Suprapubic skin (tissue), 4 donors: ENCODE measurements at regions not wholly inside any gene's neighbourhood (a gene's known extent, or its start where the extent isn't known, plus 50 kb on each side); places are given as distances from the start of the nearest gene placed in this dataset.

Source experiments
- DNase-seq, 2 donors: peaks; one replicate each; pipeline ENCODE4 v3.0.0-alpha.2; 2019; ENCODE audit warnings: low spot score in 2 of 2
- H3K27ac ChIP-seq: fragments of 200-600 bp; sonication (generic); one replicate; pipeline ENCODE4 v1.5.1; 2019
- H3K27me3 ChIP-seq: fragments of 200-600 bp; sonication (generic); one replicate; pipeline ENCODE4 v1.5.1; 2019
- H3K36me3 ChIP-seq: fragments of 200-600 bp; sonication (generic); one replicate; pipeline ENCODE4 v1.5.1; 2019
- H3K4me1 ChIP-seq: fragments of 200-600 bp; sonication (generic); one replicate; pipeline ENCODE4 v1.5.1; 2019
- H3K4me3 ChIP-seq: fragments of 200-600 bp; sonication (generic); one replicate; pipeline ENCODE4 v1.5.1; 2019; ENCODE audit warnings: mild to moderate bottlenecking
- H3K9me3 ChIP-seq: fragments of 200-600 bp; sonication (generic); one replicate; pipeline ENCODE4 v1.5.1; 2019
- EP300 ChIP-seq: sonication (generic); formaldehyde crosslinking; IDR thresholded peaks from one replicate; pipeline ENCODE4 v1.6.1; 2017; ENCODE audit warnings: antibody characterized with exemption
- POLR2A ChIP-seq, 2 donors: fragments of 450-650 bp; IDR thresholded peaks; one replicate each; pipeline ENCODE4 v1.6.1; 2017; ENCODE audit warnings: antibody characterized with exemption in 2 of 2, mild to moderate bottlenecking in 2 of 2, moderate library complexity in 2 of 2
- POLR2AphosphoS5 ChIP-seq, 3 donors: sonication (generic); formaldehyde crosslinking; IDR thresholded peaks; one replicate each; pipeline ENCODE4 v1.6.1; 2017; ENCODE audit warnings: antibody characterized with exemption in 3 of 3
- WGBS: methylation state at CpG from one replicate; pipeline ENCODE4 v1.1.5; 2018; 5-methylcytosine and 5-hydroxymethylcytosine counted together
- TF ChIP-seq, protein P1 (sequence below), 2 donors: fragments of 200-600 bp in 1 of 2; fragments of 450-650 bp in 1 of 2; sonication (generic) in 1 of 2; IDR thresholded peaks; one replicate each; pipeline ENCODE4 v1.5.1; 2016 to 2019; ENCODE audit warnings: antibody characterized with exemption in 2 of 2, mild to moderate bottlenecking in 1 of 2, moderate library complexity in 1 of 2

DNA sequence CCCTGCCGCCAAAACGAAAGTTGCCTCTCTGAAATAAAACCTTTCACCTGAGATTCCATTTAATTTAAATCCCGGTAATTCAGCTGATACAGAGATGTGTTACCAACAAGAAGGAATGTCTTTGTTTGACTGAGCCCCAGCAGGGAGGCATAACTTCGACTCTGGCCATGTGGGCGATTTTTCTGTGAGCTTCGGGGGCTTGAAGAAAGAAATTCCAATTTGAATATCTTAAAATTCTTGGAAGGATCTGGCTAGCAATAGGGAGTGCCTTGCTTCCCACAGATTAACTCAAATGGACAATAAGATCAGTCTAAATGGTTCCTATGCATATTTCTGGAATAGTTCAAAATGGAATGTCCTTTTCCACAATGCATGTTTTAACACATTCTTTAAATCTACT is 252.5 kb upstream of the TMPO start:
- WGBS, result 74% methylated on average over 6 of the region's 6 CpGs
- Histone ChIP-seq H3K27ac (no peak overlapping the region), H3K4me1 (no peaks in the 10 kb centered on the region), H3K27me3 (no peaks in the 10 kb centered on the region), H3K9me3 (no peaks in the 10 kb centered on the region), H3K4me3 (no peak overlapping the region), H3K36me3 (no peaks in the 10 kb centered on the region)
- TF ChIP-seq POLR2AphosphoS5 (IDR thresholded peaks at IDR 0.05), result no peak
- no peak for TF ChIP-seq EP300
- TF ChIP-seq, protein P1, sequence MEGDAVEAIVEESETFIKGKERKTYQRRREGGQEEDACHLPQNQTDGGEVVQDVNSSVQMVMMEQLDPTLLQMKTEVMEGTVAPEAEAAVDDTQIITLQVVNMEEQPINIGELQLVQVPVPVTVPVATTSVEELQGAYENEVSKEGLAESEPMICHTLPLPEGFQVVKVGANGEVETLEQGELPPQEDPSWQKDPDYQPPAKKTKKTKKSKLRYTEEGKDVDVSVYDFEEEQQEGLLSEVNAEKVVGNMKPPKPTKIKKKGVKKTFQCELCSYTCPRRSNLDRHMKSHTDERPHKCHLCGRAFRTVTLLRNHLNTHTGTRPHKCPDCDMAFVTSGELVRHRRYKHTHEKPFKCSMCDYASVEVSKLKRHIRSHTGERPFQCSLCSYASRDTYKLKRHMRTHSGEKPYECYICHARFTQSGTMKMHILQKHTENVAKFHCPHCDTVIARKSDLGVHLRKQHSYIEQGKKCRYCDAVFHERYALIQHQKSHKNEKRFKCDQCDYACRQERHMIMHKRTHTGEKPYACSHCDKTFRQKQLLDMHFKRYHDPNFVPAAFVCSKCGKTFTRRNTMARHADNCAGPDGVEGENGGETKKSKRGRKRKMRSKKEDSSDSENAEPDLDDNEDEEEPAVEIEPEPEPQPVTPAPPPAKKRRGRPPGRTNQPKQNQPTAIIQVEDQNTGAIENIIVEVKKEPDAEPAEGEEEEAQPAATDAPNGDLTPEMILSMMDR (IDR thresholded peaks at IDR 0.05), result no peak
- no peak for TF ChIP-seq POLR2A (IDR thresholded peaks at IDR 0.05)
- DNase-seq, result no peak

DNA sequence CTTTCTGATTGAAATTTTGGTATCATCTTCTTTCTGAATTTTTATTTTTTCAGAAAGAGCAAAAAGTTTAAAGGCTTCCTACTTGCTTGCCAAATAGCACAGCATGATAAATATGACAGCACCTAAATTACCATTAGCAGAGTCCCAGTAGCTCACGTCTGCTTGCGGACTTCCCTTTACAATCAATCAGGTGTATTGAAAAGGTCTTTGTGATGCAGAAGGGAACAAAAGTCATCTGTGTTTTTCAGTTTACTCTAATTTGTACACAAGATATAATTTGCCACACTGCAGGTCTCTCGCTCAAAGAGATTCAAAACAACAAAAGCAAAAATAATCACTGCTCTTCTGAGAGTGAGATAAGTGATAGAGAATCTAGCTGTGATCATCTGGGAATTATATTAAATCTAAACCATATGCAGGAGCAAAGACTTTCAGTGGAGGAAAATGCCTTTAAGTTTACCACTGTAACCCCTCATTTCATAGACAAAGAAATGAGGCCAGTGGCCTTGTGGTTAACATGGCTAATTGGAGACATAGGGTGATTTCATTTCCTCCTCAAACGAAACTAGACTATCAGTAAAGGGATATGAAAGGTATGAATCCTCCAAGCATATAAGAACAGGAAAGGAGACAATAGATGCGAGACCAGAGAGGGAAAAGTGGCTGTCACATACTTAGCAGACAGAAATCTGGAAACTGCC is 240.8 kb upstream of the TMPO start:
- Histone ChIP-seq H3K27me3 (no peaks in the 10 kb centered on the region), H3K4me3 (no peak overlapping the region), H3K9me3 (no peaks in the 10 kb centered on the region), H3K27ac (no peak overlapping the region), H3K36me3 (no peaks in the 10 kb centered on the region), H3K4me1 (no peaks in the 10 kb centered on the region)
- whole genome bisulfite sequencing, result 54% methylated on average over 5 of the region's 5 CpGs
- TF ChIP-seq POLR2AphosphoS5 (IDR thresholded peaks at IDR 0.05), result no peak
- TF ChIP-seq, protein P1 (IDR thresholded peaks at IDR 0.05), result no peak
- TF ChIP-seq EP300, result no peak
- no peak for TF ChIP-seq POLR2A (IDR thresholded peaks at IDR 0.05)
- no peak for DNase-seq

DNA sequence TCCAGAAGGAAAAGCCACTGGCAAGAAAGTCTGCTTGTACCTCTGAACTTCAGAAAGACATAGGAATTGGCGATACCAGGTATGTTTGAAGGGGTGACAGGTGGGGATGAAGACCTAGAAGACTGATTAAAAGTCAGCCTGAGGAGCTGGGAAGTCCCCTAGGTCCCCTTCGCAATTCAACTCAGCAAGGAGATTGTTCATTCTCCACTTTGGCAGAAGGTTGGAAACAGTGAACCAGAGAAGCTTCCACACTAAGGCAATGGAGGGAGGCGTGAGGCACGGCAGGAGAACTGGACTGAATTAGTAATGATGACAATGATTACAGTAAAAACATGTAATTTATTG is 240.3 kb upstream of the TMPO start:
- TF ChIP-seq POLR2AphosphoS5 (IDR thresholded peaks at IDR 0.05) (no peak), POLR2A (IDR thresholded peaks at IDR 0.05) (no peak), EP300 (no peak)
- TF ChIP-seq, protein P1 (IDR thresholded peaks at IDR 0.05), result no peak
- no peaks in the 10 kb centered on the region for H3K4me1 ChIP-seq
- no peaks in the 10 kb centered on the region for H3K36me3 ChIP-seq
- no peak overlapping the region for H3K27ac ChIP-seq
- H3K4me3 ChIP-seq, result no peak overlapping the region
- H3K9me3 ChIP-seq, result no peaks in the 10 kb centered on the region
- H3K27me3 ChIP-seq, result no peaks in the 10 kb centered on the region
- WGBS, result 69% methylated on average over 4 of the region's 4 CpGs
- no peak for DNase-seq

DNA sequence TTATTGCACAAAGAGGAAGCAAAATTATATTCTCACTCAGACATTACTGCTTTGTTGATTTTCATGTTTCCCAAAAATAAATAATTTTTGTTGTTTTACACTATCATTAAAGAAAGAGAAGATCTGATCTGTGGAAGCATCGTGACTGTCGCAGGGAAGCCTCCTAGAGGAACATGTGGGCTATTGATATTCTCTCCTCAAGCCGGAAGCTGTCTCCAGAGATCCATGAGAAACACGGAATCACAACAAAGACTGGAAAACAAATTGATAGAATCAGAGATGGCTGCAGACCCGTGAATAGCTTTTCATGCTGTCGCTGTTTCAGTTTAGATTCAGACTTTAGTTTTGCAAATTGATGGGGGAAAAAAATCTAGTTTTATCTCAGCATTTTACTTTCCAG is 235.2 kb upstream of the TMPO start:
- H3K9me3 ChIP-seq, result no peaks in the 10 kb centered on the region
- H3K36me3 ChIP-seq, result no peaks in the 10 kb centered on the region
- DNase-seq, result no peak
- TF ChIP-seq, protein P1 (IDR thresholded peaks at IDR 0.05), result no peak
- TF ChIP-seq POLR2A (IDR thresholded peaks at IDR 0.05) (no peak), EP300 (no peak), POLR2AphosphoS5 (IDR thresholded peaks at IDR 0.05) (no peak)
- H3K27me3 ChIP-seq, result no peaks in the 10 kb centered on the region
- no peak overlapping the region for H3K27ac ChIP-seq
- WGBS, result 70% methylated on average over 6 of the region's 6 CpGs
- H3K4me1 ChIP-seq, result no peaks in the 10 kb centered on the region
- no peak overlapping the region for H3K4me3 ChIP-seq

DNA sequence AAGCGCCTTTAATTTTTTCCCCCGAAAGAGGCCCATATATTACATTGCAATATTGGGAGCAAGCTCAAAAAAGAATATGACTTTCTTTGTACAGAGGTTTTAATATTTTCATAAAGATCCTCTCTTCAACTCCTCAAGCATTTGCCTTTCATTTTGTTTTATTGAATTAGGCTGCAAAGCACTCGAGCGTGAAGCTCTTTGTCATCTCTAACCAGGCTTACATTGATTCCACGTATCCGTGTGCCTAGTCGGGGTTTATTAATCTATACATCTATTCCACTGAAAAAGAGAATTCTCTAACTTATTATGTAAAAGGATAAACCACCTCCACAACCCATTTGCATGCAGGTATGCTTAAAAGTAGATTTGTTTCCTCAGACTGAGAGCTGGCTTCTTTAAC is 234.8 kb upstream of the TMPO start:
- H3K27me3 ChIP-seq, result no peaks in the 10 kb centered on the region
- DNase-seq, result no peak
- no peak overlapping the region for H3K4me3 ChIP-seq
- H3K36me3 ChIP-seq, result no peaks in the 10 kb centered on the region
- no peak for TF ChIP-seq POLR2A (IDR thresholded peaks at IDR 0.05)
- no peak for TF ChIP-seq POLR2AphosphoS5 (IDR thresholded peaks at IDR 0.05)
- TF ChIP-seq, protein P1 (IDR thresholded peaks at IDR 0.05), result no peak
- no peak for TF ChIP-seq EP300
- H3K27ac ChIP-seq, result no peak overlapping the region
- H3K9me3 ChIP-seq, result no peaks in the 10 kb centered on the region
- WGBS, result 92% methylated on average over 7 of the region's 7 CpGs
- H3K4me1 ChIP-seq, result no peaks in the 10 kb centered on the region
